Neural cell (in vitro differentiated cells): ENCODE measurements at regions not wholly inside any gene's neighbourhood (a gene's known extent, or its start where the extent isn't known, plus 50 kb on each side); places are given as distances from the start of the nearest gene placed in this dataset.

ENCODE experiments used
- EP300 ChIP-seq: fragments of 450-650 bp; conservative IDR thresholded peaks from 2 replicates; pipeline ENCODE4 v1.6.1; 2014; ENCODE audit warnings: antibody characterized with exemption, mild to moderate bottlenecking, moderate library complexity; ENCODE audit not compliant: poor library complexity, severe bottlenecking
- EZH2 ChIP-seq: fragments of 200-600, 300-800 bp; shearing (Covaris generic), sonication (generic); IDR thresholded peaks from 2 replicates; pipeline ENCODE4 v1.6.1; 2014; ENCODE audit warnings: antibody characterized with exemption, low read length, borderline replicate concordance, mild to moderate bottlenecking; ENCODE audit not compliant: insufficient read depth, poor library complexity, severe bottlenecking
- MXI1 ChIP-seq: fragments of 450-650 bp; conservative IDR thresholded peaks from 2 replicates; pipeline ENCODE4 v1.6.1; 2014; ENCODE audit warnings: antibody characterized with exemption, mild to moderate bottlenecking; ENCODE audit not compliant: poor library complexity, severe bottlenecking
- POLR2AphosphoS5 ChIP-seq: IDR thresholded peaks from 2 replicates; pipeline ENCODE4 v1.6.1; 2012
- RAD21 ChIP-seq: fragments of 450-650 bp; conservative IDR thresholded peaks from 2 replicates; pipeline ENCODE4 v1.6.1; 2014; ENCODE audit warnings: antibody characterized with exemption, mild to moderate bottlenecking, moderate library complexity
- SMC3 ChIP-seq: fragments of 450-650 bp; conservative IDR thresholded peaks from 2 replicates; pipeline ENCODE4 v1.6.1; 2014; ENCODE audit warnings: antibody characterized with exemption, mild to moderate bottlenecking, moderate library complexity; ENCODE audit not compliant: poor library complexity
- TAF1 ChIP-seq: IDR thresholded peaks from 2 replicates; pipeline ENCODE4 v1.6.1; 2012; ENCODE audit warnings: low read depth
- TF ChIP-seq, protein P1 (sequence below): fragments of 450-650 bp; IDR thresholded peaks from 2 replicates; pipeline ENCODE4 v1.5.1; 2014; ENCODE audit warnings: antibody characterized with exemption, mild to moderate bottlenecking, moderate library complexity; ENCODE audit not compliant: poor library complexity, severe bottlenecking
- TF ChIP-seq, protein P2 (sequence below): IDR thresholded peaks from 2 replicates; pipeline ENCODE4 v1.6.1; 2012; ENCODE audit warnings: borderline replicate concordance

DNA sequence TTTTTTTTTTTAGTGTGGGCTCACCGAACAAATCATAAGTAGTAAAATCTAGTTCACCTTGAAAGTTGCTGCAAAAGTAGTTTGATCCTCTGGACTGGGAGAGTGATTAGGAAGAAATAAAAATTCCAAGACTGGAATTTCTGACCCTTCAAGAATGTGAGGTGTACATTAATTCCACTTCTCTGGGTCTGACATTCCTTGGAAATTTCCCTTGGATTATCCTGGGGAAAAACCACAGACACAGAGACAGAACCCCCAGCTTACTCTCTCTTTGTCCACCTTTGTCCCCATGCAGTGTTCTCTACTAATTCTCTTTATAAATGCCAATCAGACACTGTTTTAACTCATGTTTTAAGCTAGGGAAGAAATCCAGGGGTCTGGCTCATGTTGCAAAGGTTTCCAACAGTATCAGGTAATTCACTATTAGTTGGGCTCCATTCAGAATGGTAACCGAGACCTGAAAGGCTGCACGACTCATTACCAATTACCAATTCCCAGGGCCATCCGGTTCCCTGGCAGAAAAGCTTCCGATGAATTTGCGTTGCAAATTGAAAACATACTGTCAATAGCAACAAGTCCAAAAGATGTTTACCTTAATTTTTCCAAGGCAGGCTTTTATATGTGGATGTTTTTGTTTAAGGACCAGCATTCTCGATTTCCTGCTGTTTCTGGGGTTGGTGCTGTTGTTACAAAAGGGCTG lies 86.3 kb downstream of the BAMBI start:
- TF ChIP-seq, protein P1, sequence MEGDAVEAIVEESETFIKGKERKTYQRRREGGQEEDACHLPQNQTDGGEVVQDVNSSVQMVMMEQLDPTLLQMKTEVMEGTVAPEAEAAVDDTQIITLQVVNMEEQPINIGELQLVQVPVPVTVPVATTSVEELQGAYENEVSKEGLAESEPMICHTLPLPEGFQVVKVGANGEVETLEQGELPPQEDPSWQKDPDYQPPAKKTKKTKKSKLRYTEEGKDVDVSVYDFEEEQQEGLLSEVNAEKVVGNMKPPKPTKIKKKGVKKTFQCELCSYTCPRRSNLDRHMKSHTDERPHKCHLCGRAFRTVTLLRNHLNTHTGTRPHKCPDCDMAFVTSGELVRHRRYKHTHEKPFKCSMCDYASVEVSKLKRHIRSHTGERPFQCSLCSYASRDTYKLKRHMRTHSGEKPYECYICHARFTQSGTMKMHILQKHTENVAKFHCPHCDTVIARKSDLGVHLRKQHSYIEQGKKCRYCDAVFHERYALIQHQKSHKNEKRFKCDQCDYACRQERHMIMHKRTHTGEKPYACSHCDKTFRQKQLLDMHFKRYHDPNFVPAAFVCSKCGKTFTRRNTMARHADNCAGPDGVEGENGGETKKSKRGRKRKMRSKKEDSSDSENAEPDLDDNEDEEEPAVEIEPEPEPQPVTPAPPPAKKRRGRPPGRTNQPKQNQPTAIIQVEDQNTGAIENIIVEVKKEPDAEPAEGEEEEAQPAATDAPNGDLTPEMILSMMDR: no peak
- TF ChIP-seq EP300: no peak
- TF ChIP-seq RAD21: no peak
- no peak for TF ChIP-seq POLR2AphosphoS5
- TF ChIP-seq EZH2: no peak
- no peak for TF ChIP-seq SMC3
- TF ChIP-seq, protein P2, sequence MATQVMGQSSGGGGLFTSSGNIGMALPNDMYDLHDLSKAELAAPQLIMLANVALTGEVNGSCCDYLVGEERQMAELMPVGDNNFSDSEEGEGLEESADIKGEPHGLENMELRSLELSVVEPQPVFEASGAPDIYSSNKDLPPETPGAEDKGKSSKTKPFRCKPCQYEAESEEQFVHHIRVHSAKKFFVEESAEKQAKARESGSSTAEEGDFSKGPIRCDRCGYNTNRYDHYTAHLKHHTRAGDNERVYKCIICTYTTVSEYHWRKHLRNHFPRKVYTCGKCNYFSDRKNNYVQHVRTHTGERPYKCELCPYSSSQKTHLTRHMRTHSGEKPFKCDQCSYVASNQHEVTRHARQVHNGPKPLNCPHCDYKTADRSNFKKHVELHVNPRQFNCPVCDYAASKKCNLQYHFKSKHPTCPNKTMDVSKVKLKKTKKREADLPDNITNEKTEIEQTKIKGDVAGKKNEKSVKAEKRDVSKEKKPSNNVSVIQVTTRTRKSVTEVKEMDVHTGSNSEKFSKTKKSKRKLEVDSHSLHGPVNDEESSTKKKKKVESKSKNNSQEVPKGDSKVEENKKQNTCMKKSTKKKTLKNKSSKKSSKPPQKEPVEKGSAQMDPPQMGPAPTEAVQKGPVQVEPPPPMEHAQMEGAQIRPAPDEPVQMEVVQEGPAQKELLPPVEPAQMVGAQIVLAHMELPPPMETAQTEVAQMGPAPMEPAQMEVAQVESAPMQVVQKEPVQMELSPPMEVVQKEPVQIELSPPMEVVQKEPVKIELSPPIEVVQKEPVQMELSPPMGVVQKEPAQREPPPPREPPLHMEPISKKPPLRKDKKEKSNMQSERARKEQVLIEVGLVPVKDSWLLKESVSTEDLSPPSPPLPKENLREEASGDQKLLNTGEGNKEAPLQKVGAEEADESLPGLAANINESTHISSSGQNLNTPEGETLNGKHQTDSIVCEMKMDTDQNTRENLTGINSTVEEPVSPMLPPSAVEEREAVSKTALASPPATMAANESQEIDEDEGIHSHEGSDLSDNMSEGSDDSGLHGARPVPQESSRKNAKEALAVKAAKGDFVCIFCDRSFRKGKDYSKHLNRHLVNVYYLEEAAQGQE: no peak
- TF ChIP-seq MXI1: no peak
- TF ChIP-seq TAF1: no peak
